Adrenal gland (tissue), 9 donors: ENCODE measurements at regions not wholly inside any gene's neighbourhood (a gene's known extent, or its start where the extent isn't known, plus 50 kb on each side); places are given as distances from the start of the nearest gene placed in this dataset.

Experiments
- DNase-seq, 7 donors: peaks; one replicate each; pipeline ENCODE4 v3.0.0-alpha.2; 2019 to 2020
- H3K27ac ChIP-seq, 5 donors: fragments of 200-600 bp; sonication (generic) in 4 of 5; 1 replicate in 3 of 5; 2 replicates in 2 of 5; pipeline versions ENCODE4 v1.5.1 to v1.8.0; 2016 to 2020; ENCODE audit warnings: mild to moderate bottlenecking in 1 of 5
- H3K27me3 ChIP-seq: fragments of 200-600 bp; 2 replicates; pipeline ENCODE4 v1.8.0; 2021
- H3K36me3 ChIP-seq, 2 donors: fragments of 200-600 bp; replicated peaks in 1 of 2; 1 replicate in 1 of 2; 2 replicates in 1 of 2; pipeline versions ENCODE4 v1.5.1 to v1.8.0; 2018 to 2022
- H3K4me1 ChIP-seq, 2 donors: fragments of 200-600 bp; replicated peaks in 1 of 2; 1 replicate in 1 of 2; 2 replicates in 1 of 2; pipeline versions ENCODE4 v1.5.1 to v1.8.0; 2018 to 2021
- H3K4me3 ChIP-seq, 4 donors: fragments of 200-600 bp; sonication (generic) in 3 of 4; one replicate each; pipeline ENCODE4 v1.5.1; 2016 to 2018
- H3K9me3 ChIP-seq, 3 donors: fragments of 200-600 bp; sonication (generic) in 1 of 3; replicated peaks in 1 of 3; 1 replicate in 2 of 3; 2 replicates in 1 of 3; pipeline versions ENCODE4 v1.5.1 to v1.8.0; 2016 to 2021
- POLR2A ChIP-seq, 2 donors: fragments of 450-650 bp; IDR thresholded peaks; one replicate each; pipeline ENCODE4 v1.6.1; 2017; ENCODE audit warnings: antibody characterized with exemption in 2 of 2, mild to moderate bottlenecking in 2 of 2, moderate library complexity in 1 of 2
- WGBS, 4 donors: extraction: QIAGEN DNeasy Blood & Tissue Kit in 2 of 4; methylation state at CpG; one replicate each; pipeline versions ENCODE4 v1.1.5 to v1.1.7; 2013 to 2017; 5-methylcytosine and 5-hydroxymethylcytosine counted together
- intact Hi-C, 2 donors: fragments of 100-400 bp; cut with DNase I; formaldehyde crosslinking; loops; one replicate each; pipeline versions ENCODE4 v1.14.1 to v1.15.0; 2022 to 2023
- TF ChIP-seq, protein P1 (sequence below), 6 experiments: fragments of 450-650 bp in 4 of 6; fragments of 200-600 bp in 2 of 6; sonication (generic) in 1 of 6; IDR thresholded peaks; 1 replicate in 5 of 6; 2 replicates in 1 of 6; pipeline versions ENCODE4 v1.5.1 to v1.8.0; 2016 to 2021; ENCODE audit warnings: antibody characterized with exemption in 6 of 6, mild to moderate bottlenecking in 2 of 6, moderate library complexity in 1 of 6
- donor health status: healthy with polysubstance abuse.
- donor health status: Bipolar disorder and iron deficiency.
- donor health status: DM: yes; HTN: yes; CAD: no.
- donor health status: DM: no; HTN: no; CAD: no.
- donor health status: DM: no; HTN: no; CAD: no.

DNA sequence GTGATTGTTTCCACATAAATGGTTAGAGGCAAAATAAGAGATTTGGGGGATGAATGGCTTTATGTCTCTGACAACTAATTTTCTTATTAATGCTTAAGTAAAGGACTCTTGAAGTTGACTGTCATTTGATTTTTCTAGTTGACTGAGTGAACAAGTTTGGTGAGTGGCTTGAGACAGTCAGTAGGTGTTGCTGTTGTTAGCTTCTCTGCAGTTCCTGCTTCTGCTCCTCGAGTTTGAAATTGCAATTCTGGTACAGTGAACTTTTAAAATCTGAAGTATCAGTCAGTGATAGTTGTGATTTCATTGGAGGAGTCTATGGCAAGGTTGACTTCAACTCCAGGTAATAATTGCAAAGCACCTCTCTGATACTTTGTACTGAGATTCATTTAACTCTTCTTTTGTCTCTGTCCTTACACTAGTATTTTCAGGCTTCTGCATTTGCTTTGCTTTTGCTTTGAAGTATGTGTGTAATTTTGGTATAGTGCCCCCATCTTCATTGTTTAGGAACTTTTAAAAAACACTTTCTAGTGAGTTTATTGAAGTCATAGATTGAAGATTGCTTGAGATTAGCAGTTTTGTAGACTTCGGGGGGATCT is 415.5 kb downstream of the PCNX1 start:
- TF ChIP-seq, protein P1, sequence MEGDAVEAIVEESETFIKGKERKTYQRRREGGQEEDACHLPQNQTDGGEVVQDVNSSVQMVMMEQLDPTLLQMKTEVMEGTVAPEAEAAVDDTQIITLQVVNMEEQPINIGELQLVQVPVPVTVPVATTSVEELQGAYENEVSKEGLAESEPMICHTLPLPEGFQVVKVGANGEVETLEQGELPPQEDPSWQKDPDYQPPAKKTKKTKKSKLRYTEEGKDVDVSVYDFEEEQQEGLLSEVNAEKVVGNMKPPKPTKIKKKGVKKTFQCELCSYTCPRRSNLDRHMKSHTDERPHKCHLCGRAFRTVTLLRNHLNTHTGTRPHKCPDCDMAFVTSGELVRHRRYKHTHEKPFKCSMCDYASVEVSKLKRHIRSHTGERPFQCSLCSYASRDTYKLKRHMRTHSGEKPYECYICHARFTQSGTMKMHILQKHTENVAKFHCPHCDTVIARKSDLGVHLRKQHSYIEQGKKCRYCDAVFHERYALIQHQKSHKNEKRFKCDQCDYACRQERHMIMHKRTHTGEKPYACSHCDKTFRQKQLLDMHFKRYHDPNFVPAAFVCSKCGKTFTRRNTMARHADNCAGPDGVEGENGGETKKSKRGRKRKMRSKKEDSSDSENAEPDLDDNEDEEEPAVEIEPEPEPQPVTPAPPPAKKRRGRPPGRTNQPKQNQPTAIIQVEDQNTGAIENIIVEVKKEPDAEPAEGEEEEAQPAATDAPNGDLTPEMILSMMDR (IDR thresholded peaks at IDR 0.05) = peak; percentile 15 to 58 (median 45)
- no peak for TF ChIP-seq POLR2A (IDR thresholded peaks at IDR 0.05)
- Histone ChIP-seq H3K36me3 (no peaks in the 10 kb centered on the region), H3K4me1 (peaks cover 10 to 42% of the 10 kb centered on the region in 2 donors), H3K27ac (peak overlapping the region in 2 of 5 donors; percentile 1 to 96), H3K4me3 (peak overlapping the region in 1 of 4 donors; percentile 71), H3K9me3 (no peaks in the 10 kb centered on the region), H3K27me3 (no peaks in the 10 kb centered on the region)
- intact Hi-C loops = loop anchor here in 1 of 2 donors (10.0 kb wide), 1 partner anchor 422 kb away; no protein-coding TSS in a partner anchor
- peak in 1 of 7 donors; percentile 19 for DNase-seq
- 29 to 36% (median 34%) methylated on average over 2 of the region's 2 CpGs for WGBS, 4 donors

- WGBS, 4 donors = 40 to 47% (median 44%) methylated on average over 6 of the region's 6 CpGs
- intact Hi-C loops = loop anchor here in 1 of 2 donors (10.0 kb wide), 1 partner anchor 420 kb away; no protein-coding TSS in a partner anchor
- H3K27ac ChIP-seq = no peak overlapping the region
- H3K4me1 ChIP-seq = peaks cover 14 to 44% of the 10 kb centered on the region in 2 donors
- DNase-seq = peak in 4 of 7 donors; percentile 15 to 36 (median 26)
- H3K27me3 ChIP-seq = no peaks in the 10 kb centered on the region
- no peaks in the 10 kb centered on the region for H3K9me3 ChIP-seq
- TF ChIP-seq POLR2A (IDR thresholded peaks at IDR 0.05) = no peak
- TF ChIP-seq, protein P1 (IDR thresholded peaks at IDR 0.05) = no peak
- H3K36me3 ChIP-seq = no peaks in the 10 kb centered on the region
- H3K4me3 ChIP-seq = no peak overlapping the region
Measured at GRCh38 chr14:71324767-71325272, 417.6 kb downstream of the PCNX1 start.

DNA sequence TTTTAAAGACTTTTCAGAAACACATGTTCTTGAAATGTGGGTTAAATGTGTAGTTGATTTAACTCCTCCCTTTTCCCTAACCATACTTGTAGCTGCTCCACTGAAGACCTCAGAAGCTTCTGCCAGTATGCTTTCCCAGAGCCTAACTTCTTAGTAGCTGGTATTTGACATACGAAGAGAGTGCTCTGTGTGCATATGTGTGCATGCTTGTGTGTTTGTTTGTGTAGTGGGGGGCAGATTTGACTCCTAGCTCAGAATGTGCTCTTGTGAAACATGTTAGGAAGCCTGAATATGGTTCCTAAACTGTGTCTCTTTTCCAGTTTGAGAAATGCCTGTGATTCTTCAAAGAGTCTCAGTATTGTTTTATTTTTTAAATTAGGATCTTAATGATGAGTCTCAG is 420.4 kb downstream of the PCNX1 start:
- H3K36me3 ChIP-seq = no peaks in the 10 kb centered on the region
- peaks cover 18 to 33% of the 10 kb centered on the region in 2 donors for H3K4me1 ChIP-seq
- intact Hi-C loops = loop anchor here in 1 of 2 donors (10.0 kb wide), 1 partner anchor 417 kb away; no protein-coding TSS in a partner anchor
- 75 to 100% (median 89%) methylated on average over 1 of the region's 1 CpG for WGBS, 4 donors
- no peaks in the 10 kb centered on the region for H3K9me3 ChIP-seq
- H3K4me3 ChIP-seq = no peak overlapping the region
- no peak for DNase-seq
- H3K27ac ChIP-seq = no peak overlapping the region
- H3K27me3 ChIP-seq = no peaks in the 10 kb centered on the region
- TF ChIP-seq POLR2A (IDR thresholded peaks at IDR 0.05) = no peak
- TF ChIP-seq, protein P1 (IDR thresholded peaks at IDR 0.05) = no peak

GRCh38 chr14:71328183-71328582 is 420.9 kb downstream of the PCNX1 start:
- H3K36me3 ChIP-seq = no peaks in the 10 kb centered on the region
- TF ChIP-seq, protein P1 (IDR thresholded peaks at IDR 0.05) = no peak
- no peak for TF ChIP-seq POLR2A (IDR thresholded peaks at IDR 0.05)
- no peak overlapping the region for H3K27ac ChIP-seq
- intact Hi-C loops = loop anchor here in 1 of 2 donors (10.0 kb wide), 1 partner anchor 417 kb away; no protein-coding TSS in a partner anchor
- H3K4me1 ChIP-seq = peaks cover 15 to 28% of the 10 kb centered on the region in 2 donors
- DNase-seq = no peak
- no peaks in the 10 kb centered on the region for H3K9me3 ChIP-seq
- H3K27me3 ChIP-seq = no peaks in the 10 kb centered on the region
- H3K4me3 ChIP-seq = no peak overlapping the region
